ENCODE measurements at regions not wholly inside any gene's neighbourhood (a gene's known extent, or its start where the extent isn't known, plus 50 kb on each side); places are given as distances from the start of the nearest gene placed in this dataset.
"Not testable (repeated sequence)": the region's sequence is repeated elsewhere in the genome, so short reads cannot be mapped to it uniquely, and the experiment has no call there.

DNA sequence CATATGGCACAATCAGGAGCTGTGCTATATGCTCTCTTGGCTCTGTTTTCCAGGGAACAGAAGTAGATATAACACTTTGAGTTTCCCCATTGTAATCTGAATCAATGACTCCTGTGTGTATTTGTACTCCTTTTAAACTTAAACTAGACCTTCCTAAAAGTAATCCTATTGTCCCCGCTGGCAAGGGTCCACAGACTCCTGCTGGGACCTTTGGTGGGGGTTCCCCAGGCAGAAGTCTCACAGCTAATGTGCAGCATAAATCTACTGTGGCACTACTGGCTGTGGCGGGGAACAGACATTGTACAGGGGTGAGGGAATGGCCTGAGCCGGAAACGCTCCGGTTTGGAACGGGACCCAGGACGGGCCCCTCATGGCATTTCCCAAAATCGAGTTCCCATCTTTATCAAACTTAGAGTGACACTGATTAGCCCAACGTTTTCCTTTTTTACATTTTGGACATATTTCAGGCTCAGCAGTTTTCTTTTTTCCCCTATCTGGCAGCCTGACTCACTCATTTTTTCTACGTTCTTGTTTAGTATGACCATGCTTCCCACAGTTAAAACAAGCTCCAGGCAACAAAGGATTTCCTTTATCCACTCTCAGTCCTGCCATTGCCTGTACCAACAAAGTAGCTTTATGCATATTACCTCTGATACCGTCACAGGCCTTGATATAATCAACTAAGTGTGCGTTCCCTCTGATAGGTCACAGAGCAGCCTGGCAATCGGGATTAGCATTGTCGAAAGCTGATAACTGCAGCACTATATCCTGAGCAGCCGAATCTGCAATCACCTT lies 59.5 kb upstream of the LPCAT1 start:
- not testable (repeated sequence) for DNase-seq (ENCODE audit: low read depth)

DNA sequence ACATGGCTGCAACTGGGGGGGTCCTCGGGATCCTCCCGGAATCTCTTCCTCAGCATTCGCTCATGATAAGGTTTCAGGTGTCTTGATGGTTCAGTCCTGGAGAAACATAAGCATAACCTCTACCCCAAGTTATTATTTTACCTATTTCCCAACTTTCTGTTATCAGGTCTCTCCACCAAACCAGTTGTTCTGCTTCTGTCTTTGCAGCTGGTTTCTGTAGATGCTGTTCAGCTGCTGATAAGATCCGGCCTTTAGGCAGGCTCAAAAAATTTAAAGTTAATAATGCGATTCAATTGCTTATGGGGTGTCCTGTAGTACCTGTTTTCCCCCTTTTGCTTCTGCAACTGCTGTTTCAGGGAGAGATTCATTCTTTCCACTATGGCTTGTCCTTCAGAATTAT lies 55.6 kb upstream of the LPCAT1 start:
- not testable (repeated sequence) for DNase-seq (ENCODE audit: low read depth)

DNA sequence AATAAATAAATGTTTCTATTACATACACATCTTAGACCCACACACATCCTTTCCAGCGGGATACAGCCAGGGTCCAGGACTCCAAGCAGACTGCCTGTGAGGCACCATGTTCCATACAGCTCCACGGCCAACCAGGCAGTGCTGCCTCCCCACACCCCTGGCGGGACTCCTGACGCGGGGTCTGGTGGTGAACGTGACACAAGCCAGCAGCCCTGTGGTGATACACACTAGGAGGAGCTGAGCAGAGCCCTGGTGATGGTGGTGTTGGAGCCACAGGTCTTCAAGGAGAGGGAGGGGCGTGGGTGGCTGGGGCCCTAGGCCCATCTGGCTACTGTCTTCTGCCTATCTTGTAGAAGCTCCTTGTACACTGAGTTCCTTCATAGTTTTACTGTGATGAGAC lies 53.1 kb upstream of the LPCAT1 start:
- DNase-seq (ENCODE audit: low read depth), result not testable (repeated sequence)

DNA sequence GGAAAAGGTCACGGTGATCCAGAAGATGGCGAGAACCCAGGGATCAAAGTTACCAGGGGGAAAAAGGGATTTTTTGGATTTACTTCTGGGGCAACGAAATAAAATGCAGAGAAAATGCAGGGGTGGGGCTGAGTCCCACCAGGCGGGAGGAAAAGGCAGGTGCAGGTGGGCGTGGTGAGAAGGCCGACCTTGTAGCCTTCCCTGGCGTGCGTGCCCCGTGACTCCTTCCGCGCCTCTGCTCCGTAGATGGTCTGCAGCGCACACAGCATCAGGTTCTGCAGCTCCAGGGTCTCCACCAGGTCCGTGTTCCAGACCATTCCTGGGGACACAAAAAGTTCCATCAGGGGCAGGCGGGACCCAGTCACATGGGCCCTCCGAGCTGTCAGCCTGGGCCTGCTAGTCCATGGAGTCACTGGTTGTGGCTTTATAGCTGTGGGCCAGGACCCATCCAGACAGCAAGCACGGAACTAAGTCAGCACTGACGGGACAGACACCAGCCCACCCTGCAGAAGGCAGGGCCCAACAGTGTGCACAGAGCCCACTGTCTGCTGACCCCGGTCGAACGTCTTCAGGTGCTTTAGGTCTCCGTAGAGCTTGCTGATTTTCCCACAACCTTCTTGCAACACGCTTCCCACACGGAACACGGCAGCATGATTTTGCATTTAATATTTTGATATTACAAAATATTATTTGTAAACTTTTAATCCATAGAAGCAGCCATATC lies 52.4 kb upstream of the LPCAT1 start:
- DNase-seq (ENCODE audit: low read depth), result not testable (repeated sequence)

DNA sequence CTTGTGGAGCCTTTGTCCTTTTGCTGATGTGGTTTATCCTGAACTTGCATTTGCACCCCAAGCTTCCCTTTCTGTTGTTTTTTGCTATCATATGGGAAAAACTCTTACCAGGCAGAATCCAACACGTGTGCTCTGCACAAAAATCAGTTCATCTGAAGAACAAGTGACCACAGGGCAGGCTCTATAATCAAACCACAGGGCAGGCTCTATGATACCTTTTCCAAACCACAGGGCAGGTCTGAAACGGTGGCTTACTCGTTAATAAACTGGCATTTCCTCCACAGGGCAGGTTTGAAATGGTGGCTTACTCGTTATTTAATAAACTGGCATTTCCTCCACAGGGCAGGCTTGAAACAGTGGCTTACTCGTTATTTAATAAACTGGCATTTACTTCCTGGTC lies 51.7 kb upstream of the LPCAT1 start:
- not testable (repeated sequence) for DNase-seq (ENCODE audit: low read depth)

DNA sequence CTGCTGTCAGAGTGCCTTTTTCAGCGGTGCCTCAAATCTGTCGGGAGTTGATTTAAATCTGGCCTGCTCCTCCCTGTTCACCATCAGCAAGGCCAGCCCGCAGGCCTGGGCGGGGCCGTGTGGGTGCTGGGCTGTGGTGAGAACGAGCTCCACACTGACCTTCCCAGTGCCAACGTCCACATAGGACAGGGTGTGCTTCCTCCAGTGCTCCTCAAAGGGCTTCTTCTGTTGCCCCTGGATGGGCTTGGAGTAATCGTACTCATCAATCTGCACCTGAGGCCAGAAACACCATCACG lies 50.2 kb upstream of the LPCAT1 start:
- DNase-seq (ENCODE audit: low read depth), result not testable (repeated sequence)

DNA sequence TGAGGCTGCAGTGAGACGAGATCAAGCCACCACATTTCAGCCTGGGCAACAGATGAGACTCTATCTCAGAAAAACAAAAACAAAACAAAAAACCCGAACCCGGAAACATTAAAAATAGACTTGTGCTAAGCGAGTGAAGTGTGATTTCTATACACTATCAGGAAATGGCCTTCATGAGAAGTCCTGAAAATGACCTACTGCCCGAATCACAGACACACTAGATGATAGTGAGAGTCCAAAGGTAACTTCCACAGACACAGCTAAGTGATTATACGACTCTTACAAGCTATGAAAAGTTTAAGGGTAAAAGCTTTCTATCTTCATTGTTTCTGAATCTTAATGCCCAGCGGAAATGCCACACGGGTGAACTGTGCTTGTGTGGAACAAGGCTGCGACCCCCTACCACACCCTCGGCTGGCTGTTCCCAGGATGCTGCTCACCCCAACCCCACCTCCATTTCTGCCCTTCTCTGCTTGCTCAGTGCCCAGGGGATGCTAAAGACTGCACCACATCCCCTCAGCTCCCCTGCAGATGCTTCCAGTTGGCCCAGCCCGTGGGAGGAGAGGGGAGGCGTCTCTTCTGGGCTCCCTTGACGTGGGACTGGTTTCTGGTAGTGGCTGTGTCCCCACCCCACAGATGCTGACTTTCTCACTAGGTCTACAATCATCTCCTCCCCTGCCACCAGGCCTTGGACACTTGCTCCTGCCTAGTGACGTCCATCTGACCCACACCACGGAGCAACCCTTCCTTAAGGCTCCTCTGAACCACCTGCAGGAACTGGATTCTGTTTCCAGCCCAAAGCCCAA lies 49.7 kb upstream of the LPCAT1 start:
- DNase-seq (ENCODE audit: low read depth), result not testable (repeated sequence)
